Activated CD4-positive, alpha-beta T cell treated with anti-CD3 and anti-CD28 coated beads for 36 hours (primary cell): ENCODE measurements at regions not wholly inside any gene's neighbourhood (a gene's known extent, or its start where the extent isn't known, plus 50 kb on each side); places are given as distances from the start of the nearest gene placed in this dataset.

ENCODE experiments used
- ATAC-seq: fragments of 200-7000 bp; cut with Tn5 transposase; one replicate; pipeline ENCODE4 v1.10.0; 2021; ENCODE audit warnings: mild to moderate bottlenecking, moderate library complexity
- CTCF ChIA-PET: fragments of 350-600 bp; sonication (Branson Sonifier 250); formaldehyde crosslinking; loops from one replicate; lab custom pipeline; 2021; ENCODE audit warnings: antibody characterized with exemption; lab: Charles Lee
- POLR2A ChIA-PET: fragments of 350-600 bp; sonication (Branson Sonifier 250); formaldehyde crosslinking; loops from one replicate; lab custom pipeline; 2021; ENCODE audit warnings: antibody characterized with exemption, inconsistent platforms; lab: Charles Lee
- DNase-seq: peaks from one replicate; pipeline ENCODE4 v3.0.0-alpha.2; 2020
- H3K27ac Mint-ChIP-seq: one replicate; pipeline ENCODE4 v1.8.0; 2021; ENCODE audit warnings: mixed read lengths
- H3K27me3 Mint-ChIP-seq: one replicate; pipeline ENCODE4 v1.8.0; 2021; ENCODE audit warnings: mixed read lengths
- H3K36me3 Mint-ChIP-seq: one replicate; pipeline ENCODE4 v1.8.0; 2021; ENCODE audit warnings: low read depth, mixed read lengths
- H3K4me1 Mint-ChIP-seq: one replicate; pipeline ENCODE4 v1.8.0; 2021; ENCODE audit warnings: mixed read lengths
- H3K4me3 Mint-ChIP-seq: one replicate; pipeline ENCODE4 v1.8.0; 2021; ENCODE audit warnings: mild to moderate bottlenecking, moderate library complexity, mixed read lengths
- H3K9me3 Mint-ChIP-seq: one replicate; pipeline ENCODE4 v1.8.0; 2021; ENCODE audit warnings: low read depth, mixed read lengths
- intact Hi-C, 2 experiments: fragments of 100-400 bp; cut with DNase I in 1 of 2; cut with micrococcal nuclease in 1 of 2; formaldehyde crosslinking; loops; one replicate each; pipeline versions ENCODE4 v1.14.2 to v1.15.1; 2022 to 2024; cut with DNase I, micrococcal nuclease

DNA sequence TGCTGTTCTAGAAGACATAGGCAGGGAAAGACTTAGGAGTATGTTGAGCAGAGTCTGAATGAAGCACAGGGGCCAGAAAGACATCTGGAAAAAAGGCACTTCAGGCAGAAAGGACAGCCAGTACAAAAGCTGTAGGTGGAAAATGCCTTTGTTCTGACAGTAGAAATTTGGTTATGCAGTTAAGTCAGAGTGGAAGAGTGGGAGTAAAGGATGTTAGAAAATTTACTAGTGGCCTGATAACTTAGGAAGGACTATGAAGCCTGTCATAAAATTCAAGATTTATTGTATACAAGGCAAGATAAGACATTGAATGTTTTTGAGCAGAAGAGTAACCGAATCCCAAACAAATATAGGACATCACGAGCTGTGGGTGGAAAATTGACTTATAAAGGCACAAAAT lies 987.9 kb downstream of the PLA2G4A start:
- DNase-seq = no peak
- Mint-ChIP-seq H3K36me3 (no peaks in the 10 kb centered on the region), H3K9me3 (peaks cover 8% of the 10 kb centered on the region), H3K4me1 (no peaks in the 10 kb centered on the region), H3K4me3 (no peak overlapping the region), H3K27me3 (no peaks in the 10 kb centered on the region), H3K27ac (no peak overlapping the region)
- ChIA-PET POLR2A (no interaction called here), CTCF (interaction anchor here (0.6 kb wide), 1 partner anchor 228 kb away, joined by 3 read pairs; no protein-coding TSS in a partner anchor)
- intact Hi-C loops = no loop called here
- no peak for ATAC-seq

DNA sequence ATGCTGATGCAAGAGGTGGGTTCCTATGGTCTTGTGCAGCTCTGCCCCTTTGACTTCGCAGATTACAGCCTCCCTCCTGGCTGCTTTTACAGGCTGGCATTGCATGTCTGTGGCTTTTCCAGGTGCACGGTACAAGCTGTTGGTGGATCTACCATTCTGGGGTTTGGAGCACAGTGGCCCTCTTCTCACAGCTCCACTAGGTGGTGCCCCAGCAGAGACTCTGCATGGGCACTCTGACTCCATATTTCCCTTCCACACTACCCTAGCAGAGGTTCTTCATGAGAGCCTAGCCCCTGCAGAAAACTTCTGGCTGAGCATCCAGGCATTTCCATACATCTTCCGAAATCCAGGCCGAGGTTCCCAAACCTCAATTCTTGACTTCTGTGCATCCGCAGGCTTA lies 989.0 kb downstream of the PLA2G4A start:
- Mint-ChIP-seq H3K4me1 (no peaks in the 10 kb centered on the region), H3K9me3 (peaks cover 11% of the 10 kb centered on the region), H3K27me3 (no peaks in the 10 kb centered on the region), H3K27ac (no peak overlapping the region), H3K36me3 (no peaks in the 10 kb centered on the region), H3K4me3 (no peak overlapping the region)
- intact Hi-C loops = no loop called here
- DNase-seq = no peak
- ChIA-PET POLR2A (no interaction called here), CTCF (no interaction called here)
- no peak for ATAC-seq

DNA sequence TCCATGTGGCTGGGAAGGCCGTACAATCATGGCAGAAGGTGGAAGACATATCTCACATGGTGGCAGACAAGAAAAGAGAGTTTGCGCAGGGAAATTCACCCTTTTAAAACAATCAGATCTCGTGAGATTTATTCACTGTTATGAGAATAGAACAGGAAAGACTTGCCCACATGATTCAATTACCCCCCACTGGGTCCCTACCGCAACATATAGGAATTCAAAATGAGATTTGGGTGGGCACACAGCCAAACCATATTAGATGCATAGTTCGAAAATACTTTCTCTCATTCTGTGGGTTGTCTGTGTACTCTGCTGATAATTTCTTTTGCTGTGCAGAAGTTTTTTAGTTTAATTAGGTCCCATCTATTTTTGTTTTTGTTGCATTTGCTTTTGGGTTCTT lies 990.3 kb downstream of the PLA2G4A start:
- Mint-ChIP-seq H3K4me3 (no peak overlapping the region), H3K27ac (no peak overlapping the region), H3K36me3 (no peaks in the 10 kb centered on the region), H3K9me3 (peaks cover 11% of the 10 kb centered on the region), H3K27me3 (no peaks in the 10 kb centered on the region), H3K4me1 (no peaks in the 10 kb centered on the region)
- DNase-seq (no peak), ATAC-seq (no peak)
- ChIA-PET CTCF (no interaction called here), POLR2A (no interaction called here)
- intact Hi-C loops = no loop called here

DNA sequence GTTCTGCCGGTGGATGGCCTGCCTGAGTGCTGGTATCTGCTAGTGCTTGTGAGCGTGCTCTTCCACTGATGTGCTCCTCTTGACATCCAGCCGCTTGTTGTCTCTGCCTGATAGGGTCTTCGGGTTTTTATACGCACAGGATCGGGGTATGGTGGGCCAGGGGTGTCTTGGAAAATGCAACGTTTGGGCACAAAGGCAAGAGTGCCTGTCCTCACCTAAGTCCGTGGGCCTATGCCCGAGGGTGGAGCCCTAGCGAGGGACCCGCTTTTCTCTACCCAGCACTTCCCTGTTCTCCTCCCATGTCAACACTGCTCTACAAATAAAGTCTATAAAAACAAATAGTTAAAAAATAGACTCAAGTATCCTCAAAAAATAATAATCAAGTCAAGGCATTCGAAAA lies 1007.8 kb downstream of the PLA2G4A start:
- no peaks in the 10 kb centered on the region for H3K36me3 Mint-ChIP-seq
- no peak overlapping the region for H3K27ac Mint-ChIP-seq
- ATAC-seq (no peak), DNase-seq (no peak)
- H3K27me3 Mint-ChIP-seq = no peaks in the 10 kb centered on the region
- POLR2A ChIA-PET = no interaction called here
- intact Hi-C loops = no loop called here
- CTCF ChIA-PET = no interaction called here
- H3K9me3 Mint-ChIP-seq = no peaks in the 10 kb centered on the region
- H3K4me3 Mint-ChIP-seq = no peak overlapping the region
- no peaks in the 10 kb centered on the region for H3K4me1 Mint-ChIP-seq

DNA sequence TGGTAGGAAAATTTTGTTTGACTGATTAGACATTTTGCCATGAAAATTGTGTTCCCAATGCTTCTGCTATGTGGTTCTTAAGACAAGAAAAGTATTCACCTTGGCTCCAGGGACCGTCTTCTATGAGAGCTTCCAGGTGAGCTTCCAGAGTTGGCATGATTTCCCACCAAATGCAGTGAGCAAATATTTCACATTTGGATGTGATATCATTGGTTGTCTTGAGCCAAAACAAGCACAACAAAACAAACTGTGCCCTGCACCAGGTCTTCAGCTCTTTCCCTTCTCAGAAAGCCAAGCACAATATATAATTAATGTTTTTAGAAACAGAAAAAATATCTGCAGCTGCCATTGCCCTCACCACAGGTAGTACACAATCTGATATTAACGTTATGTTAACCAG lies 1009.0 kb downstream of the PLA2G4A start:
- peaks cover 2% of the 10 kb centered on the region for H3K9me3 Mint-ChIP-seq
- H3K27me3 Mint-ChIP-seq = no peaks in the 10 kb centered on the region
- DNase-seq = no peak
- intact Hi-C loops = no loop called here
- H3K36me3 Mint-ChIP-seq = no peaks in the 10 kb centered on the region
- ATAC-seq = no peak
- ChIA-PET CTCF (no interaction called here), POLR2A (no interaction called here)
- H3K27ac Mint-ChIP-seq = no peak overlapping the region
- no peaks in the 10 kb centered on the region for H3K4me1 Mint-ChIP-seq
- no peak overlapping the region for H3K4me3 Mint-ChIP-seq

DNA sequence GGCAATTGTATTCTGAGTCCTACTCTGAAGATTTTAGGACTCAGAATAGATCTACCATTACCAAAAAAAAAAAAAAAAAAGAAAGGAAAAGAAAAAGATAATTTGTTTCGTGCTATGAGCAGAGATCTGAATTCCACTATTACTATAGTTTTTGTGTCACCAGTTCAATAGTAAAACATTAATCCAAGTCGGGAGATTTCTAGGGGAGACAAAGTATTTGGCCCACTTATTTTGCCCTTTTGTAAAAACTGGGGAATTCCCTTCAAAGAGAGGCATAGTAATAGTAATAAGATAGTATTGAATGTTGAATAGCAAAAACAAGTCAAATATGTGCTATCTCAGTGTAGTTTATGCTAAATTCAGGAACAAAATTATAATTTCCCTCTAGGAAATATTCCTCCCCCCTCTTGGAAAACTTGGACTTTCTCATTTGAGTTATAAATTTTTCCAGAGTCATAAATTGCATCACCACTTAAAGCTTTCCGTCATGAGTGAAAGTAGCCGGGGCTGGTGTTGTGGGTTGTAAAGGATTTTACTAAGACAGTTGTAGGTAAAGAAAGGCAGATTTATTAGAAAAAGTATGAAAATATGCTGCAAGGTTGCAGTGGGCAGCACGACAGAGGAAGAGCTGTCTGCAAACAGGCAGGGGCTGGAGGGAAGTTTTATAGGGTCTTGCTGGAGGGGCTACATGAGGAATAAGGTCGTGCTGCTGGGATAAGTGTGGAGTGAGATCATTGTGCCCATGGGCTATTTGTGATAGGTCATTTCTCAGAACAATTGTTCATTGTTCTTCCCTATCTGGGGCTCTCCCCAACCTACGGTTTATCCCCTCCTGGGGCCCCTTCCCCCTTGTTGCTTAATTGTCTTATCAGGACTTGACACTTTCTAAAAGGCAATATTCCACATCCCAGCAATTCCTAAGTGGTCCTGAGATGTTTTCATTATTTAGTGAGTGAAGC lies 1009.9 kb downstream of the PLA2G4A start:
- H3K4me3 Mint-ChIP-seq = no peak overlapping the region
- POLR2A ChIA-PET = no interaction called here
- no peak overlapping the region for H3K27ac Mint-ChIP-seq
- ATAC-seq (no peak), DNase-seq (no peak)
- CTCF ChIA-PET = no interaction called here
- intact Hi-C loops = no loop called here
- no peaks in the 10 kb centered on the region for H3K36me3 Mint-ChIP-seq
- H3K4me1 Mint-ChIP-seq = no peaks in the 10 kb centered on the region
- peaks cover 2% of the 10 kb centered on the region for H3K9me3 Mint-ChIP-seq
- no peaks in the 10 kb centered on the region for H3K27me3 Mint-ChIP-seq

DNA sequence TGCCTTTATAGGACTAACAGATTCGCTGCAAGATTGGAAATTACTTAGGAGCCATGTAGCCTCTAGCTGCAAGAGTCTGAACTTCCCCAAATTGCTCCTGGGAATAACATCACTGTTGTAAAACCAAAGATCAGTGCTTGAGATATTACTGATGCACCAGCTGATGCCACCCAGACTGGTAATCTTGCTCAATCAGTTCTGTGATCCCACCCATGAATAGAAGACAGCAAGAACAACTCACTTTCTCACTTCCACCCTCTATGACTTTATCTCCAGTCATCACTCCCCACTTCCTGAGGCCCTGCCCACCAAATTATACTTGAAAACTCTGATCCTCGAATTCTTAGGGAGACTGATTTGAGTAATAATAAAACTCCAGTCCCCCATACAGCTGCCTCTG lies 1011.1 kb downstream of the PLA2G4A start:
- intact Hi-C loops = no loop called here
- Mint-ChIP-seq H3K4me3 (no peak overlapping the region), H3K4me1 (no peaks in the 10 kb centered on the region), H3K36me3 (no peaks in the 10 kb centered on the region), H3K9me3 (peaks cover 2% of the 10 kb centered on the region), H3K27ac (no peak overlapping the region), H3K27me3 (no peaks in the 10 kb centered on the region)
- ATAC-seq (no peak), DNase-seq (no peak)
- ChIA-PET CTCF (no interaction called here), POLR2A (no interaction called here)

DNA sequence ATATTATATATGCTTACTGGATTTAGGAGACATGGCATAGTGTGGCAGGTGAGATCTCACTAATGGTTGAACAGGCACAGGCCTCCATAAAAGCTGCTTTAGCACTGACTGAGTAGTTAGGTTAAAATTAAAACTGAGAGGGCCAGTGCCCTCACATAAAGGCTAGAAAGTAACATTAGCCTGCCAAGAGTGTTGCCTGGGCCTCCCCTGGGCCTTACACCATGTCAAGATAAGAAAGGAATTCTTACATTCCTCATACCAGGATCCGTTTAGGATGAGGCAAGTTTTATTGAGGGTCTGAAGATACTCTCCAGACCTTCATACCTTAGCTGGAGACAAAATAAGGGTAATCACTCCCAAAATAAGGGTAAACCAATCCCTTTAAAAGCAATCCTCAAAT lies 1011.8 kb downstream of the PLA2G4A start:
- no peak overlapping the region for H3K27ac Mint-ChIP-seq
- POLR2A ChIA-PET = no interaction called here
- no peaks in the 10 kb centered on the region for H3K4me1 Mint-ChIP-seq
- no peaks in the 10 kb centered on the region for H3K36me3 Mint-ChIP-seq
- CTCF ChIA-PET = no interaction called here
- ATAC-seq (no peak), DNase-seq (no peak)
- no peak overlapping the region for H3K4me3 Mint-ChIP-seq
- peaks cover 2% of the 10 kb centered on the region for H3K9me3 Mint-ChIP-seq
- no peaks in the 10 kb centered on the region for H3K27me3 Mint-ChIP-seq
- intact Hi-C loops = no loop called here

DNA sequence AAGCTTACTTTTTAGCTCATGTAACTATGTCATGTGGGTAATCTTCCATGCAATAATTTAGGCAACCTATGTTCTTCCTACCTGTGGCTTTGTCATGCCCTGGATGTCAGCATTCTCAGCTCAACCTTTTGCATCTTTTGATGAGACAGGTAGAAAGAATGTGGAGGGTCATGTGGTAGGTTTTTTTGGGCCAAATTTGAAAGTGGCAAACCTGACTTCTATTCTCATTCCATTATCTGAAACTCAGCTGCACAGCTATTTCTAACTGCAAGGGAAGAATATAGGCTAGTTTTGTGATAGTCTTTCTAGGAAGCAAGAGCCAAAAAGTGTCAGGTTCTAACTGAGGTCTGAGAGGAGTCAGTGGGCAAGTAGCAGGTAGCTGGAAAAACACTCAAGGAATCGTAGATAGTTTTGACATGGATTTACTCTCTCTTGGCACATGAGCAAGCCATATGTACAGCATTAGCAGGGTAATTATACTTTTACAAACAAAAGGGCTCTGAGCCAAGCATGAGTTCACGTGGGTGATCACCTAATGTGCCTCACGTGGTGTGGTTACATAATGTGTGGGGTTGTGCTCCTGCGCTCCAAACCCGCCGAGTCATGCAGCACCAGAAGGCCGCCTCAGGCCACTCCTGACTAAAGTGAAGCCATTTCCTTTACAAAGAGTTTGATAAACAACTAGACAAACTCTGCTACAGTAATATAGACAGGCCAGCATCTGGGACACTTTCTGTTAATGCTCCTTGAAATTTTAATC lies 1013.8 kb downstream of the PLA2G4A start:
- H3K4me1 Mint-ChIP-seq = no peaks in the 10 kb centered on the region
- H3K27me3 Mint-ChIP-seq = no peaks in the 10 kb centered on the region
- ChIA-PET CTCF (no interaction called here), POLR2A (no interaction called here)
- H3K9me3 Mint-ChIP-seq = peaks cover 2% of the 10 kb centered on the region
- no peak overlapping the region for H3K4me3 Mint-ChIP-seq
- intact Hi-C loops = no loop called here
- H3K27ac Mint-ChIP-seq = no peak overlapping the region
- DNase-seq = no peak
- ATAC-seq = no peak
- no peaks in the 10 kb centered on the region for H3K36me3 Mint-ChIP-seq

DNA sequence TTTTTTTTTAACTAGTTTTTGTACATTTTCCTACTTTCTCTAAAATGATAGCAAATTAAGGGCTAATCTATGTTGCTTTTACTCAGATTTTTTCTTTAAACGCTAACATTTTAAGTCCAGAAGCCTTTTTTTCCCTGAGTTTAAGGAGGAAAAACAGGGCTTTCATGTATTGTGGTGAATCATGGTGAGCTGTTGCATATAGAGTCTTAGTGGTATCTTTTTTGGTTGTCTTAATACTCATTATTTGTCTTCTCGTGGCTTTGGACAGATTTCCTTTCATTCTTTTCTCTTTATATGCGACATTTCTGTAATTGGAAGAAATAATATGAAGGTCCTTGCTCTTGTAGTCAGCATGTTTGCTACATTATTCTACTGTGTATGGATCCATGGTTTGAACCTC lies 1015.6 kb downstream of the PLA2G4A start:
- ChIA-PET POLR2A (no interaction called here), CTCF (no interaction called here)
- ATAC-seq = no peak
- intact Hi-C loops = no loop called here
- Mint-ChIP-seq H3K36me3 (no peaks in the 10 kb centered on the region), H3K9me3 (peaks cover 2% of the 10 kb centered on the region), H3K4me1 (no peaks in the 10 kb centered on the region), H3K4me3 (no peak overlapping the region), H3K27me3 (no peaks in the 10 kb centered on the region), H3K27ac (no peak overlapping the region)
- no peak for DNase-seq

DNA sequence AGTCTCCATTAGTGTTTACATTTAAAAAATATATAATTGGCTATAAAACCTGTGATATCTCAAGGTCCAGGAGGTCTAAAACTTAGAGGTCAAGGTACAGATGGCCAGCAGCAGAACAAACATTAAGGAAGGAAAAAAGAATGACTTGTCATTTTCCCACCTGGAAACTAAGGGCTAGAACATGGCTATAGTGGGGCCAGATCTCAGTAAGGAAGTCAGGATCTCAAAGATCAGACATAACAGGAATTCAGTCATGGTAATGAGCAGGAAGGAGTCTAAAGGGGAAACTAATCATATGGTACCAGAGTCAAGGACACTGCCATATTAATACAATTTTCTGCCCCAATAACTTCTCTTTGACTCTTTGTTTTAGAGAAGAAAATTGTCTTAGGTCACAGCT lies 1018.8 kb downstream of the PLA2G4A start:
- H3K27me3 Mint-ChIP-seq = no peaks in the 10 kb centered on the region
- ChIA-PET POLR2A (no interaction called here), CTCF (no interaction called here)
- ATAC-seq (no peak), DNase-seq (no peak)
- H3K27ac Mint-ChIP-seq = no peak overlapping the region
- intact Hi-C loops = no loop called here
- no peaks in the 10 kb centered on the region for H3K36me3 Mint-ChIP-seq
- no peak overlapping the region for H3K4me3 Mint-ChIP-seq
- H3K4me1 Mint-ChIP-seq = no peaks in the 10 kb centered on the region
- H3K9me3 Mint-ChIP-seq = peaks cover 14% of the 10 kb centered on the region

DNA sequence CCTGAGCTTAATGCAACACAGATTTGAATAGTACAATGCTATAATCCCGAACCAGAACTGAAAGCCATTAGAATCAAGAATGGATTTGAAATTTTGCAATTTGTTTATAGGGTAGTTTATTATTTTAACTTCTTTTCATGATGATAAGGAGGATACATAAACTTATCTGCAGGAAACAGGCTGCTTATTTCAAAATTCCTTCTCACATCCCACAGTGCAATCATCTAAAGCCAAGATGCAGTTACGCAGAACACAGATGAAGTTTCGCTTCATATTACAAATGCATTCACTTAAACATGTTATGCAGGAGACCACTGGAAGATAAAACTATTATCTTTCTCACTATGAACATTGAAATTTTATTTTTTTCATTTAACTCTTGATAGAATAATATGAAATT lies 1019.6 kb downstream of the PLA2G4A start:
- peaks cover 14% of the 10 kb centered on the region for H3K9me3 Mint-ChIP-seq
- H3K4me1 Mint-ChIP-seq = no peaks in the 10 kb centered on the region
- ChIA-PET CTCF (interaction anchor here (0.7 kb wide), 1 partner anchor 13 kb away, joined by 3 read pairs; no protein-coding TSS in a partner anchor), POLR2A (no interaction called here)
- no peaks in the 10 kb centered on the region for H3K36me3 Mint-ChIP-seq
- H3K27ac Mint-ChIP-seq = no peak overlapping the region
- ATAC-seq (no peak), DNase-seq (no peak)
- H3K27me3 Mint-ChIP-seq = no peaks in the 10 kb centered on the region
- intact Hi-C loops = no loop called here
- H3K4me3 Mint-ChIP-seq = no peak overlapping the region
